ENCODE measurements at regions not wholly inside any gene's neighbourhood (a gene's known extent, or its start where the extent isn't known, plus 50 kb on each side); places are given as distances from the start of the nearest gene placed in this dataset.

- DNase-seq (ENCODE audit: low spot score) = no peak
Observed at GRCh38 chr3:34183611-34184340, 385.3 kb downstream of the PDCD6IP start.

- DNase-seq (ENCODE audit: low spot score) = no peak
Observed at GRCh38 chr3:34185301-34185700, 386.9 kb downstream of the PDCD6IP start.

- DNase-seq (ENCODE audit: low spot score) = no peak
Observed at GRCh38 chr3:34189133-34189532, 390.7 kb downstream of the PDCD6IP start.

- no peak for DNase-seq (ENCODE audit: low spot score)
Observed at GRCh38 chr3:34196914-34197313, 398.5 kb downstream of the PDCD6IP start.

GRCh38 chr3:34198309-34198708 lies 399.9 kb downstream of the PDCD6IP start:
- no peak for DNase-seq (ENCODE audit: low spot score)

GRCh38 chr3:34200576-34200975 lies 402.1 kb downstream of the PDCD6IP start:
- DNase-seq (ENCODE audit: low spot score) = no peak

GRCh38 chr3:34202975-34203374 lies 404.5 kb downstream of the PDCD6IP start:
- DNase-seq (ENCODE audit: low spot score) = no peak

GRCh38 chr3:34203386-34203785 lies 405.0 kb downstream of the PDCD6IP start:
- no peak for DNase-seq (ENCODE audit: low spot score)

- no peak for DNase-seq (ENCODE audit: low spot score)
Observed at GRCh38 chr3:34207002-34207401, 408.6 kb downstream of the PDCD6IP start.

- no peak for DNase-seq (ENCODE audit: low spot score)
Observed at GRCh38 chr3:34207806-34208205, 409.4 kb downstream of the PDCD6IP start.

- no peak for DNase-seq (ENCODE audit: low spot score)
Observed at GRCh38 chr3:34212175-34212574, 413.7 kb downstream of the PDCD6IP start.

- no peak for DNase-seq (ENCODE audit: low spot score)
Observed at GRCh38 chr3:34212656-34213055, 414.2 kb downstream of the PDCD6IP start.

- no peak for DNase-seq (ENCODE audit: low spot score)
Observed at GRCh38 chr3:34213478-34213877, 415.0 kb downstream of the PDCD6IP start.

GRCh38 chr3:34216711-34217335 lies 418.4 kb downstream of the PDCD6IP start:
- DNase-seq (ENCODE audit: low spot score) = no peak

- no peak for DNase-seq (ENCODE audit: low spot score)
Observed at GRCh38 chr3:34218706-34219385, 420.4 kb downstream of the PDCD6IP start.

- DNase-seq (ENCODE audit: low spot score) = no peak
Observed at GRCh38 chr3:34219556-34219955, 421.1 kb downstream of the PDCD6IP start.

GRCh38 chr3:34225821-34226366 lies 427.5 kb downstream of the PDCD6IP start:
- DNase-seq (ENCODE audit: low spot score) = no peak

- no peak for DNase-seq (ENCODE audit: low spot score)
Observed at GRCh38 chr3:34229876-34230275, 431.4 kb downstream of the PDCD6IP start.

GRCh38 chr3:34235096-34235495 lies 436.7 kb downstream of the PDCD6IP start:
- DNase-seq (ENCODE audit: low spot score) = no peak

GRCh38 chr3:34237946-34238345 lies 439.5 kb downstream of the PDCD6IP start:
- no peak for DNase-seq (ENCODE audit: low spot score)

- no peak for DNase-seq (ENCODE audit: low spot score)
Observed at GRCh38 chr3:34238407-34238806, 440.0 kb downstream of the PDCD6IP start.

GRCh38 chr3:34239287-34239686 lies 440.9 kb downstream of the PDCD6IP start:
- DNase-seq (ENCODE audit: low spot score) = no peak

- no peak for DNase-seq (ENCODE audit: low spot score)
Observed at GRCh38 chr3:34239875-34240274, 441.4 kb downstream of the PDCD6IP start.
